ENCODE measurements at regions not wholly inside any gene's neighbourhood (a gene's known extent, or its start where the extent isn't known, plus 50 kb on each side); places are given as distances from the start of the nearest gene placed in this dataset.
"Not testable (repeated sequence)": the region's sequence is repeated elsewhere in the genome, so short reads cannot be mapped to it uniquely, and the experiment has no call there.

- Histone ChIP-seq H3K27ac (no peak overlapping the region), H3K9me3 (no peaks in the 10 kb centered on the region), H3K36me3 (no peaks in the 10 kb centered on the region), H3K4me1 (no peaks in the 10 kb centered on the region), H3K27me3 (no peaks in the 10 kb centered on the region), H3K4me3 (no peak overlapping the region)
- WGBS, 2 donors: 47 to 54% methylated on average over 1 of the region's 1 CpG
- TF ChIP-seq CTCF (IDR thresholded peaks at IDR 0.05) (no peak), POLR2A (IDR thresholded peaks at IDR 0.05) (no peak)
- intact Hi-C loops (cut with DNase I): no loop called here
- DNase-seq: no peak
Observed at GRCh38 chr3:104939196-104939595, 427.5 kb upstream of the ALCAM start.

GRCh38 chr3:104941785-104942184 is 424.9 kb upstream of the ALCAM start:
- Histone ChIP-seq H3K4me1 (no peaks in the 10 kb centered on the region), H3K4me3 (no peak overlapping the region), H3K27me3 (no peaks in the 10 kb centered on the region), H3K27ac (no peak overlapping the region), H3K9me3 (peaks cover 0 to 3% (median 0%) of the 10 kb centered on the region in 3 donors), H3K36me3 (no peaks in the 10 kb centered on the region)
- no peak for DNase-seq
- intact Hi-C loops (cut with DNase I): no loop called here
- 89 to 100% methylated on average over 1 of the region's 1 CpG for WGBS, 2 donors
- no peak for TF ChIP-seq POLR2A (IDR thresholded peaks at IDR 0.05)
- no peak for TF ChIP-seq CTCF (IDR thresholded peaks at IDR 0.05)

- Histone ChIP-seq H3K27ac (no peak overlapping the region), H3K9me3 (peaks cover 0 to 3% (median 0%) of the 10 kb centered on the region in 3 donors), H3K4me1 (no peaks in the 10 kb centered on the region), H3K36me3 (no peaks in the 10 kb centered on the region), H3K27me3 (no peaks in the 10 kb centered on the region), H3K4me3 (no peak overlapping the region)
- TF ChIP-seq POLR2A (IDR thresholded peaks at IDR 0.05) (no peak), CTCF (IDR thresholded peaks at IDR 0.05) (no peak)
- intact Hi-C loops (cut with DNase I): no loop called here
- 57 to 63% methylated on average over 1 of the region's 1 CpG for WGBS, 2 donors
- DNase-seq: no peak
Observed at GRCh38 chr3:104943974-104944373, 422.7 kb upstream of the ALCAM start.

GRCh38 chr3:104947943-104948342 is 418.8 kb upstream of the ALCAM start:
- WGBS, 2 donors: 24 to 46% methylated on average over 3 of the region's 3 CpGs
- Histone ChIP-seq H3K4me1 (no peaks in the 10 kb centered on the region), H3K4me3 (no peak overlapping the region), H3K36me3 (no peaks in the 10 kb centered on the region), H3K27me3 (no peaks in the 10 kb centered on the region), H3K27ac (no peak overlapping the region), H3K9me3 (peaks cover 0 to 3% (median 0%) of the 10 kb centered on the region in 3 donors)
- TF ChIP-seq CTCF (IDR thresholded peaks at IDR 0.05) (no peak), POLR2A (IDR thresholded peaks at IDR 0.05) (no peak)
- no peak for DNase-seq
- intact Hi-C loops (cut with DNase I): no loop called here

GRCh38 chr3:104949810-104950209 is 416.9 kb upstream of the ALCAM start:
- H3K4me1 ChIP-seq; H3K36me3 ChIP-seq; H3K4me3 ChIP-seq; H3K27me3 ChIP-seq; DNase-seq; intact Hi-C loops (cut with DNase I); H3K27ac ChIP-seq; H3K9me3 ChIP-seq: not testable (repeated sequence)
- WGBS, 2 donors: 44 to 63% methylated on average over 4 of the region's 4 CpGs

GRCh38 chr3:104951426-104951825 is 415.3 kb upstream of the ALCAM start:
- H3K36me3 ChIP-seq: no peaks in the 10 kb centered on the region
- 85 to 87% methylated on average over 2 of the region's 2 CpGs for WGBS, 2 donors
- no peak for TF ChIP-seq CTCF (IDR thresholded peaks at IDR 0.05)
- no peak for TF ChIP-seq POLR2A (IDR thresholded peaks at IDR 0.05)
- DNase-seq: no peak
- intact Hi-C loops (cut with DNase I): no loop called here
- H3K27ac ChIP-seq: no peak overlapping the region
- no peak overlapping the region for H3K4me3 ChIP-seq
- no peaks in the 10 kb centered on the region for H3K9me3 ChIP-seq
- no peaks in the 10 kb centered on the region for H3K27me3 ChIP-seq
- H3K4me1 ChIP-seq: no peaks in the 10 kb centered on the region
